Peyer's patch (tissue), 4 donors: ENCODE measurements at regions not wholly inside any gene's neighbourhood (a gene's known extent, or its start where the extent isn't known, plus 50 kb on each side); places are given as distances from the start of the nearest gene placed in this dataset.
A peak's percentile ranks its signal among the peaks of the same experiment; 100 is the strongest.

ENCODE experiments used
- DNase-seq, 3 donors: peaks; one replicate each; pipeline ENCODE4 v3.0.0-alpha.2; 2017 to 2019
- H3K27ac ChIP-seq, 4 donors: fragments of 200-600 bp; sonication (generic); one replicate each; pipeline ENCODE4 v1.5.1; 2016 to 2019
- H3K27me3 ChIP-seq, 2 donors: fragments of 200-600 bp; sonication (generic); one replicate each; pipeline ENCODE4 v1.5.1; 2019
- H3K36me3 ChIP-seq, 3 donors: fragments of 200-600 bp; sonication (generic); one replicate each; pipeline ENCODE4 v1.5.1; 2016 to 2019
- H3K4me1 ChIP-seq, 4 donors: fragments of 200-600 bp; sonication (generic); one replicate each; pipeline ENCODE4 v1.5.1; 2016 to 2019
- H3K4me3 ChIP-seq, 4 donors: fragments of 200-600 bp; sonication (generic); 1 replicate in 3 of 4; 2 replicates in 1 of 4; pipeline ENCODE4 v1.5.1; 2016 to 2019; ENCODE audit warnings: mild to moderate bottlenecking in 1 of 4
- H3K9me3 ChIP-seq, 4 donors: fragments of 200-600 bp; sonication (generic); one replicate each; pipeline ENCODE4 v1.5.1; 2016 to 2019; ENCODE audit warnings: mild to moderate bottlenecking in 1 of 4
- CTCF ChIP-seq, 6 experiments: fragments of 450-650 bp in 4 of 6; fragments of 200-600 bp in 2 of 6; sonication (generic) in 1 of 6; IDR thresholded peaks; one replicate each; pipeline ENCODE4 v1.5.1; 2017 to 2019; ENCODE audit warnings: antibody characterized with exemption in 6 of 6, mild to moderate bottlenecking in 3 of 6, moderate library complexity in 1 of 6
- POLR2A ChIP-seq, 2 donors: fragments of 450-650 bp; IDR thresholded peaks; one replicate each; pipeline ENCODE4 v1.5.1; 2017; ENCODE audit warnings: antibody characterized with exemption in 2 of 2, mild to moderate bottlenecking in 2 of 2, moderate library complexity in 2 of 2

- H3K36me3 ChIP-seq: no peaks in the 10 kb centered on the region
- no peaks in the 10 kb centered on the region for H3K9me3 ChIP-seq
- no peaks in the 10 kb centered on the region for H3K27me3 ChIP-seq
- no peak for TF ChIP-seq CTCF (IDR thresholded peaks at IDR 0.05)
- TF ChIP-seq POLR2A (IDR thresholded peaks at IDR 0.05): no peak
- H3K4me1 ChIP-seq: peaks cover 0 to 10% (median 0%) of the 10 kb centered on the region in 4 donors
- H3K27ac ChIP-seq: peak overlapping the region in 3 of 4 donors; percentile 56 to 86 (median 82)
- H3K4me3 ChIP-seq: no peak overlapping the region
- no peak for DNase-seq
These were observed 120.3 kb downstream of the ASB7 start for GRCh38 chr15:100722551-100723314.

GRCh38 chr15:100723315-100723801 lies 121.0 kb downstream of the ASB7 start:
- DNase-seq: no peak
- H3K27ac ChIP-seq: no peak overlapping the region
- H3K27me3 ChIP-seq: no peaks in the 10 kb centered on the region
- H3K4me3 ChIP-seq: no peak overlapping the region
- peaks cover 0 to 10% (median 0%) of the 10 kb centered on the region in 4 donors for H3K4me1 ChIP-seq
- H3K9me3 ChIP-seq: no peaks in the 10 kb centered on the region
- no peaks in the 10 kb centered on the region for H3K36me3 ChIP-seq
- TF ChIP-seq CTCF (IDR thresholded peaks at IDR 0.05) (no peak), POLR2A (IDR thresholded peaks at IDR 0.05) (no peak)

DNA sequence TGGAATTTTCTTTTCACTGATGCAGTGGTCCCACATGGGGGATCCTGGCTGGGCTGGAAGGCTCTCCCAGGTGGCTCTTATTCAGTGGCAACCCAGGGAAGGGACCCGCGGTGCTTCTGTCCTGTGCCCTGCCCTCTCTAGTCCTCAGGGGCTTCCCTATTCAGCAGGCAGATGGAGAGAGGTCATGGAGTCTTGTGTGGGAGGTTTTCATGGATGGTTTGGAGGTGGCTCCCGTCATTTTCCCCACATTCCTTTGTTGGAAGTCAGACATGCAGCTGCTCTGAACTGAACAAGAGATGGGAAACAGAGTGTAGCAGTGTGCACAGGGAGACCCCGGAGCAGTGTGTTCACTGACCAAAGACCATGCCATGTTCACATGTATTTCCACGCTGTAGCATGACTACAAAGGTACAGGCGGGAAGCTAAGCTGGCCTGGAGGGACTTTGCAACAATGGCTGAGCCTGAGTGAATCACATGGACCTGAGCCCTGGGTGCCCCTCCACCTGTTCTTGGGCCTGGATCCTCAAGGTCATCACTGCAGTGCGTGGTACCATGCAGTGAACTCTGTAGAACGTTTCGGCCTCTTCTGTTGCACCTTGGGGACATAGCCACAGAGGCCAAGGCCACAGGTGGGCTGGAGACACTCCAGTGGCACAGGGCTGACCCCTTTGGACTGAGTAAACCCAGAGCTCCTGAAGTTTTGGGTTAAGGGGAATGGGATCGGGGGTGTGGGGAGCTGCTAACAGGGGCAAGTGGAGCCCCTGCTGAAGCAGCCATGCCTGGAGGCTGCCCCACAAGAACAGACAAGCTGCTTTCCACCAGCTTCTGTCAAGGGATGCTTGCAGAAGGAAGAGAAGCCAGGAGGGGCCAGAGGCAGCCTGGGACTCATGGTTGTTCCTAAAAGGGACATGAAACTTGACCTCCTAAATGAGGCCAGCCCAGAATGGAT lies 123.0 kb downstream of the ASB7 start:
- Histone ChIP-seq H3K27ac (no peak overlapping the region), H3K36me3 (no peaks in the 10 kb centered on the region), H3K4me1 (peaks cover 0 to 10% (median 0%) of the 10 kb centered on the region in 4 donors), H3K27me3 (no peaks in the 10 kb centered on the region), H3K9me3 (no peaks in the 10 kb centered on the region), H3K4me3 (no peak overlapping the region)
- no peak for TF ChIP-seq POLR2A (IDR thresholded peaks at IDR 0.05)
- TF ChIP-seq CTCF (IDR thresholded peaks at IDR 0.05): no peak
- no peak for DNase-seq

- no peak for DNase-seq
These were observed 123.7 kb downstream of the ASB7 start for GRCh38 chr15:100726070-100726420.

More at GRCh38 chr15:100726070-100726420, 123.7 kb downstream of the ASB7 start:
- no peak overlapping the region for H3K27ac ChIP-seq
- H3K9me3 ChIP-seq: no peaks in the 10 kb centered on the region
- H3K36me3 ChIP-seq: no peaks in the 10 kb centered on the region
- no peak for TF ChIP-seq CTCF (IDR thresholded peaks at IDR 0.05)
- TF ChIP-seq POLR2A (IDR thresholded peaks at IDR 0.05): no peak
- peaks cover 0 to 10% (median 0%) of the 10 kb centered on the region in 4 donors for H3K4me1 ChIP-seq
- H3K4me3 ChIP-seq: no peak overlapping the region
- H3K27me3 ChIP-seq: no peaks in the 10 kb centered on the region
